Keratinocyte (primary cell): ENCODE measurements at regions not wholly inside any gene's neighbourhood (a gene's known extent, or its start where the extent isn't known, plus 50 kb on each side); places are given as distances from the start of the nearest gene placed in this dataset.

Experiments used
- EZH2 ChIP-seq: IDR thresholded peaks from one replicate; pipeline ENCODE4 v1.6.1; 2012; ENCODE audit warnings: inconsistent platforms, mild to moderate bottlenecking, low read length, moderate library complexity
- TF ChIP-seq, protein P1 (sequence below), 3 experiments: IDR thresholded peaks in 1 of 3; conservative IDR thresholded peaks in 1 of 3; optimal IDR thresholded peaks in 1 of 3; 2 replicates in 2 of 3; 3 replicates in 1 of 3; pipeline versions ENCODE3 to v1.5.1; 2011; ENCODE audit warnings: low read length in 3 of 3, mild to moderate bottlenecking in 3 of 3, moderate library complexity in 2 of 3, control low read depth in 1 of 3, inconsistent platforms in 1 of 3; ENCODE audit not compliant: insufficient read depth in 2 of 3; ENCODE audit errors: extremely low read depth in 1 of 3

DNA sequence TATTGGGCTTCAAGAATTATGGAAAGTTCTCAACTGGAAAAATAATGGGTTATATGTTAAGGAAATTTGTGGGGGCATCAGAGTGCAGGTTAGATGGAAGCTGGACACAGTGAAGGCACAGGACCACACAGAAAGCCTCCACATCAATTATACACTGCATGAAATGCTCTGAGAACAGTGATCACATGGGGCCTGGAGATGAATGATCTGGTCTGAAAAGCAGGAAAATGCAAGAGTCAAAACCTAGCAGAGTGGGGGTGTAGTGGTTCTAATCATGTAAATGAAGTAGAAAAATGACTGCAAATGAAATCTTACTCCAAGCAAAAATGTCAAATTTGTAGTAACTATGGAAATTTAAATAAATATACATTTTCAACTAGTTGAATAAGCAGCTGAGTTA is 123.6 kb downstream of the TUSC7 start:
- TF ChIP-seq, protein P1, sequence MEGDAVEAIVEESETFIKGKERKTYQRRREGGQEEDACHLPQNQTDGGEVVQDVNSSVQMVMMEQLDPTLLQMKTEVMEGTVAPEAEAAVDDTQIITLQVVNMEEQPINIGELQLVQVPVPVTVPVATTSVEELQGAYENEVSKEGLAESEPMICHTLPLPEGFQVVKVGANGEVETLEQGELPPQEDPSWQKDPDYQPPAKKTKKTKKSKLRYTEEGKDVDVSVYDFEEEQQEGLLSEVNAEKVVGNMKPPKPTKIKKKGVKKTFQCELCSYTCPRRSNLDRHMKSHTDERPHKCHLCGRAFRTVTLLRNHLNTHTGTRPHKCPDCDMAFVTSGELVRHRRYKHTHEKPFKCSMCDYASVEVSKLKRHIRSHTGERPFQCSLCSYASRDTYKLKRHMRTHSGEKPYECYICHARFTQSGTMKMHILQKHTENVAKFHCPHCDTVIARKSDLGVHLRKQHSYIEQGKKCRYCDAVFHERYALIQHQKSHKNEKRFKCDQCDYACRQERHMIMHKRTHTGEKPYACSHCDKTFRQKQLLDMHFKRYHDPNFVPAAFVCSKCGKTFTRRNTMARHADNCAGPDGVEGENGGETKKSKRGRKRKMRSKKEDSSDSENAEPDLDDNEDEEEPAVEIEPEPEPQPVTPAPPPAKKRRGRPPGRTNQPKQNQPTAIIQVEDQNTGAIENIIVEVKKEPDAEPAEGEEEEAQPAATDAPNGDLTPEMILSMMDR (optimal IDR thresholded peaks at IDR 0.05 in 1 of 3, IDR thresholded peaks at IDR 0.05 in 1 of 3, conservative IDR thresholded peaks at IDR 0.05 in 1 of 3; ENCODE audit: extremely low read depth in 1 of 3, insufficient read depth in 2 of 3, low read length in 3 of 3): no peak
- TF ChIP-seq EZH2: no peak
